Glutamatergic neuron (in vitro differentiated cells): ENCODE measurements at regions not wholly inside any gene's neighbourhood (a gene's known extent, or its start where the extent isn't known, plus 50 kb on each side); places are given as distances from the start of the nearest gene placed in this dataset.

Experiments used
- DNase-seq: peaks from one replicate; pipeline ENCODE4 v3.0.0; 2022
- H3K27ac Mint-ChIP-seq: one replicate; pipeline ENCODE4 v1.8.0; 2020; ENCODE audit warnings: mild to moderate bottlenecking, mixed read lengths, inconsistent platforms; ENCODE audit not compliant: unreplicated experiment
- H3K27me3 Mint-ChIP-seq: one replicate; pipeline ENCODE4 v1.8.0; 2020; ENCODE audit warnings: mild to moderate bottlenecking, moderate library complexity, mixed read lengths, inconsistent platforms; ENCODE audit not compliant: unreplicated experiment
- H3K36me3 Mint-ChIP-seq: one replicate; pipeline ENCODE4 v1.8.0; 2020; ENCODE audit warnings: mild to moderate bottlenecking, mixed read lengths, inconsistent platforms; ENCODE audit not compliant: unreplicated experiment
- H3K4me1 Mint-ChIP-seq: one replicate; pipeline ENCODE4 v1.8.0; 2020; ENCODE audit warnings: mild to moderate bottlenecking, low read depth, mixed read lengths, inconsistent platforms; ENCODE audit not compliant: unreplicated experiment
- H3K4me3 Mint-ChIP-seq: one replicate; pipeline ENCODE4 v1.8.0; 2020; ENCODE audit warnings: mild to moderate bottlenecking, mixed read lengths, inconsistent platforms; ENCODE audit not compliant: unreplicated experiment
- H3K9me3 Mint-ChIP-seq: one replicate; pipeline ENCODE4 v1.8.0; 2020; ENCODE audit warnings: mild to moderate bottlenecking, moderate library complexity, mixed read lengths, inconsistent platforms; ENCODE audit not compliant: unreplicated experiment
- TF ChIP-seq, protein P1 (sequence below): fragments of 200-600 bp; sonication (generic); IDR thresholded peaks from one replicate; pipeline ENCODE4 v1.5.0; 2021; ENCODE audit not compliant: partially characterized antibody, unreplicated experiment

DNA sequence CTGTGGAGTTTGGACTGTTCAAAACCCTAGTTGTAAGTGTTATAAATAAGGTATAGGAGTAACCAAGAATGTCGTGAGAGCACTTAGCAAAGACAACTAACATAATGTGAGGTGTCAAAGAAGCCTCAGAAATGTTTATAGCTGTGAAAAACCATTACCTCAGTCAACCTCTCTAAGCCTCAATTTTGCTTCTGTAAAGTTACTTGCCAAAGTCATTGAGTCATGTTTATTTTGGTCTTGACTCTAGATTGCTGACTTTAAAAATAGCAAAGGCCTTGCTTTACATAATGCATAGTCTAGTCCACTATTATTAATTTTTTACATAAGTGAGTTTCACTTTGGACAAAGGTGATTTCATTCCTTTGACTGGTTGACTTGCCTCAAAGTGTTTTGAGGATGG is 257.6 kb upstream of the CXXC4 start:
- no peaks in the 10 kb centered on the region for H3K36me3 Mint-ChIP-seq
- H3K4me3 Mint-ChIP-seq: no peak overlapping the region
- no peak for DNase-seq
- H3K27me3 Mint-ChIP-seq: no peaks in the 10 kb centered on the region
- H3K27ac Mint-ChIP-seq: no peak overlapping the region
- no peaks in the 10 kb centered on the region for H3K9me3 Mint-ChIP-seq
- TF ChIP-seq, protein P1, sequence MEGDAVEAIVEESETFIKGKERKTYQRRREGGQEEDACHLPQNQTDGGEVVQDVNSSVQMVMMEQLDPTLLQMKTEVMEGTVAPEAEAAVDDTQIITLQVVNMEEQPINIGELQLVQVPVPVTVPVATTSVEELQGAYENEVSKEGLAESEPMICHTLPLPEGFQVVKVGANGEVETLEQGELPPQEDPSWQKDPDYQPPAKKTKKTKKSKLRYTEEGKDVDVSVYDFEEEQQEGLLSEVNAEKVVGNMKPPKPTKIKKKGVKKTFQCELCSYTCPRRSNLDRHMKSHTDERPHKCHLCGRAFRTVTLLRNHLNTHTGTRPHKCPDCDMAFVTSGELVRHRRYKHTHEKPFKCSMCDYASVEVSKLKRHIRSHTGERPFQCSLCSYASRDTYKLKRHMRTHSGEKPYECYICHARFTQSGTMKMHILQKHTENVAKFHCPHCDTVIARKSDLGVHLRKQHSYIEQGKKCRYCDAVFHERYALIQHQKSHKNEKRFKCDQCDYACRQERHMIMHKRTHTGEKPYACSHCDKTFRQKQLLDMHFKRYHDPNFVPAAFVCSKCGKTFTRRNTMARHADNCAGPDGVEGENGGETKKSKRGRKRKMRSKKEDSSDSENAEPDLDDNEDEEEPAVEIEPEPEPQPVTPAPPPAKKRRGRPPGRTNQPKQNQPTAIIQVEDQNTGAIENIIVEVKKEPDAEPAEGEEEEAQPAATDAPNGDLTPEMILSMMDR: no peak
- H3K4me1 Mint-ChIP-seq: no peaks in the 10 kb centered on the region

DNA sequence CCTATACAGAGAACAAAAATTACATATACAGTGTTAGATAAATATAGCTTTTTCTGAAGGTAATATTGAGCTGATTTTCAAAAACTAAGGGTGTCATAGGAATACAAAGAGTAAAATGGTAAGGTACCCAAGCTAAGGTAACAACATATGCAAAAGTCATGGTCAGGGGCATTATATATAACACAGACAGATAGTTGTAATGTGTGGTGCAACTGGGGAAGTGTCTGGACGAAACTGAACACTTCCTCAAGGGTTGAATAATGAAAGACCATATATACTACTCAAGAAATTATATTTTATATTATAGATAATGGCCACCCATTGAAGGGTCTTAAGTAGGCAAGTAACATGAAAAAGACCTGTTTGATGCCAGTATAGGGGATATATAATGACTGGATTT is 262.1 kb upstream of the CXXC4 start:
- no peaks in the 10 kb centered on the region for H3K27me3 Mint-ChIP-seq
- peaks cover 6% of the 10 kb centered on the region for H3K4me1 Mint-ChIP-seq
- DNase-seq: no peak
- H3K36me3 Mint-ChIP-seq: no peaks in the 10 kb centered on the region
- H3K9me3 Mint-ChIP-seq: no peaks in the 10 kb centered on the region
- no peak overlapping the region for H3K4me3 Mint-ChIP-seq
- TF ChIP-seq, protein P1: no peak
- no peak overlapping the region for H3K27ac Mint-ChIP-seq

DNA sequence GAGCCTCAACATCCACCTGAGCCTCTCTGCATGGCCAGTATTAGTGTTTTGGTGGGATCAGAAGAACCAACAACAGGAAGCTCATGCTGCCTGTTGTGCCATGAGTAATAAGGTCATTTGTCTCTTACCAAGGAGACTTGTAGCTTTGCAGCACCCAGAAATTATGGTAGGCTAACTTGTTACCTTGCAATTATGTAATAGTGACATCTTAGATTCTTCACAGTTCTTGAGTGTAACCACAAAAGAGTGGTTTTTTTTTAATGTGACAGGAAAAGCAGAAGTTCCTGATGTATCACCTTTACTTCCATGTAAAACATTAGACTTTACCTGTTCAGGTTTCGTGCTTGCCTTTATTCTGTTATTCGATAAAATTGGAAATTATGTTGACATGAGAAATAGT is 263.9 kb upstream of the CXXC4 start:
- Mint-ChIP-seq H3K27ac (no peak overlapping the region), H3K9me3 (no peaks in the 10 kb centered on the region), H3K4me1 (peaks cover 14% of the 10 kb centered on the region), H3K4me3 (no peak overlapping the region), H3K36me3 (no peaks in the 10 kb centered on the region), H3K27me3 (no peaks in the 10 kb centered on the region)
- TF ChIP-seq, protein P1: no peak
- DNase-seq: no peak

DNA sequence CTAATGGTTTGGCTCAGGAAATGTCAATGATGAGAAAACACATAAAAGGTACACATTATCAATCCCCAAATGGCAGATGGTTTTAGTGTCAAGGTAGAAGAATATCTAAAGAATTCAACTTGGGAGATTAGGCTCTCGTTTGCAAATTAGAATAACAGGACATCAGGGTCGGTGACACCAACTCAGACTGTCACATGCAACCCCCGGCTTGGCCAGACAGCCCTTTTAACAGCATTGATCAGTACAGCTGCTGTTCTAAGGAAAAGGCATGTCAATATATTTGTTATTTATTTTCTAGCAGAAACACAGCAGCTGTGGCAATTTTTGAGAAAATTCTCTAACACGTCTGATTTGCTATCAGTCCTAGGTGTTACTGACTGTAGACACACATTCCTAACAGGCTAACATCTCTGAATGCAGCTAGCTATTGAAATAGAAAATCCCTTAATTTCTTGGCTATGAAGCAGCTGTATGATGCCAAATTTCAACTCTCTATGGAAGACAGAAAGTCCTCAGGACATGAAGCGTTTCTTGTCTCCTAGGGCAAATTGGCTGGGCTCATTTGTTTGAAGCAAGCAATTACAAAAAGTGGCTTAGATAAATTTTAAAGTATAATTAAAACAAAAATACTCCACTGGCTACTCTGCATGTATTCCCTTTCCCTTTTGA is 269.0 kb upstream of the CXXC4 start:
- TF ChIP-seq, protein P1: no peak
- Mint-ChIP-seq H3K27ac (peak overlapping the region; percentile 24), H3K9me3 (no peaks in the 10 kb centered on the region)

DNA sequence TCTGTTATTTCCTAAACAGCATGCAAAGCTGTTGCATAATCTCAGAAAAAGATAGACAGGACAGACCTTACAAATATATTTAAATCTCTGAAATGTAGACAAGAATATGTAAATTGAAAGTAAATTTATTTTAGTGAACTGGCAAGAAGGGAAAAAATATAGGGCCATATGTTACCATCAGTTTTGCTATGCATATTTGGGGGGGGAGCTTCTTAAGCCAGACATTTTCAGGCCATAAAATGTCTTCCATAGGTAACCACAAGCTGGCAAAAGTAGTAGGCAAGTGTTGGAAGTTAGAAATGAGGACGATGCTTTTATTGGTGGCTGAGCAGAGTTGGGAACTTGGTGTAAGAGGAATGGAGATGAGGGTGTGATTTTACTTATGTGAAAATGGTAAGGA is 272.0 kb upstream of the CXXC4 start:
- Mint-ChIP-seq H3K36me3 (no peaks in the 10 kb centered on the region), H3K4me1 (peaks cover 14% of the 10 kb centered on the region), H3K9me3 (no peaks in the 10 kb centered on the region), H3K4me3 (no peak overlapping the region), H3K27ac (no peak overlapping the region), H3K27me3 (no peaks in the 10 kb centered on the region)
- TF ChIP-seq, protein P1: no peak
- DNase-seq: no peak

More for the DNA sequence above, 269.0 kb upstream of the CXXC4 start:
- peaks cover 20% of the 10 kb centered on the region for H3K4me1 Mint-ChIP-seq
- DNase-seq: peak; percentile 25
- H3K4me3 Mint-ChIP-seq: peak overlapping the region; percentile 5
- H3K27me3 Mint-ChIP-seq: no peaks in the 10 kb centered on the region
- no peaks in the 10 kb centered on the region for H3K36me3 Mint-ChIP-seq
